BJ (cell line): ENCODE measurements at regions not wholly inside any gene's neighbourhood (a gene's known extent, or its start where the extent isn't known, plus 50 kb on each side); places are given as distances from the start of the nearest gene placed in this dataset.

Source experiments
- CTCF ChIA-PET: fragments of 350-600 bp; formaldehyde crosslinking; extraction: SDS; loops from one replicate; lab custom pipeline; 2021; ENCODE audit warnings: antibody characterized with exemption, inconsistent platforms; lab: Yijun Ruan, JAX
- POLR2A ChIA-PET: fragments of 300-600 bp; sonication (Branson Sonifier 250); formaldehyde crosslinking; extraction: SDS; loops from one replicate; lab custom pipeline; 2021; ENCODE audit warnings: antibody characterized with exemption; lab: Charles Lee
- DNase-seq: peaks from one replicate; pipeline ENCODE4 v3.0.0-alpha.2; 2011; ENCODE audit warnings: low read depth
- H3K27me3 ChIP-seq: 2 replicates; pipeline ENCODE4 v1.6.0; 2011; ENCODE audit warnings: low read length; ENCODE audit not compliant: control insufficient read depth, insufficient read depth
- H3K36me3 ChIP-seq: 2 replicates; pipeline ENCODE4 v1.5.1; 2011; ENCODE audit warnings: low read length; ENCODE audit not compliant: control insufficient read depth, insufficient read depth
- H3K4me3 ChIP-seq: 2 replicates; pipeline ENCODE4 v1.5.1; 2011; ENCODE audit warnings: low read depth, mild to moderate bottlenecking, control low read depth, low read length
- TF ChIP-seq, protein P1 (sequence below): IDR thresholded peaks from 2 replicates; pipeline ENCODE4 v1.5.1; 2011; ENCODE audit warnings: low read depth, mild to moderate bottlenecking, control low read depth, inconsistent platforms, low read length, moderate library complexity; ENCODE audit not compliant: insufficient read depth

DNA sequence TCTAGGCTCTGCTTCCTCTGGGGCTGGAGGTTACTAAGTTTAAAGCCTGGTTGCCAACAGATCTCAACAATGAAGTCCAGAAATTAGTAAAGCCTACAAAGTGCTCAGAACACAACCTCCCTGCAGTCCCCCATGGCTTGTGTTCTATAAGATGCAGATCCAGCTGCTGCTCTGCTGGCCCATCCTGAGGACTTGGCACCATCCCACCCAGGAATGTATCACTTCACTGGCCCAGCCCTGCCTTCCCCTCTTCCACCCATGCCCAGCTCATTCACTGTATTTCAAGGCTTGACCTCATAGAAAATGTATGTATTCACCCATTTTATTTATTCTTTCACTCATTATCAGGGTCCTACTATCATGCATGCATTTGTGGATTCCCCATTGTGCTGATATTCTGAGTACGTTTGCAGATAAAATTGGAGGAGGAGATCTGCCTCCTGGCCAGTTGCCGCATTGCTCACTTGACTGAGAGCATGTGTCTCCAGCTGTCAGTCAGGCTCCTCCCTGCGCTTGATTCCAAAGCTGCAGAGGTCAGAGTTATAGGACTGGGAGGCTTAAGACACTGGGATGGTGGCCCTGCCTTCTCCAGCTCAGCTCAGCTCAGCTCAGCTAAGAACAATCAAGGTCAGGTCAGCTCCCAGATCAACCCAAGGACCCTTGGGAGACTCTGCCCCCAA is 104.8 kb downstream of the MAFB start:
- CTCF ChIA-PET: no interaction called here
- Histone ChIP-seq H3K27me3 (no peaks in the 10 kb centered on the region), H3K4me3 (no peak overlapping the region), H3K36me3 (no peaks in the 10 kb centered on the region)
- POLR2A ChIA-PET: no interaction called here
- DNase-seq: no peak
- TF ChIP-seq, protein P1, sequence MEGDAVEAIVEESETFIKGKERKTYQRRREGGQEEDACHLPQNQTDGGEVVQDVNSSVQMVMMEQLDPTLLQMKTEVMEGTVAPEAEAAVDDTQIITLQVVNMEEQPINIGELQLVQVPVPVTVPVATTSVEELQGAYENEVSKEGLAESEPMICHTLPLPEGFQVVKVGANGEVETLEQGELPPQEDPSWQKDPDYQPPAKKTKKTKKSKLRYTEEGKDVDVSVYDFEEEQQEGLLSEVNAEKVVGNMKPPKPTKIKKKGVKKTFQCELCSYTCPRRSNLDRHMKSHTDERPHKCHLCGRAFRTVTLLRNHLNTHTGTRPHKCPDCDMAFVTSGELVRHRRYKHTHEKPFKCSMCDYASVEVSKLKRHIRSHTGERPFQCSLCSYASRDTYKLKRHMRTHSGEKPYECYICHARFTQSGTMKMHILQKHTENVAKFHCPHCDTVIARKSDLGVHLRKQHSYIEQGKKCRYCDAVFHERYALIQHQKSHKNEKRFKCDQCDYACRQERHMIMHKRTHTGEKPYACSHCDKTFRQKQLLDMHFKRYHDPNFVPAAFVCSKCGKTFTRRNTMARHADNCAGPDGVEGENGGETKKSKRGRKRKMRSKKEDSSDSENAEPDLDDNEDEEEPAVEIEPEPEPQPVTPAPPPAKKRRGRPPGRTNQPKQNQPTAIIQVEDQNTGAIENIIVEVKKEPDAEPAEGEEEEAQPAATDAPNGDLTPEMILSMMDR: no peak

DNA sequence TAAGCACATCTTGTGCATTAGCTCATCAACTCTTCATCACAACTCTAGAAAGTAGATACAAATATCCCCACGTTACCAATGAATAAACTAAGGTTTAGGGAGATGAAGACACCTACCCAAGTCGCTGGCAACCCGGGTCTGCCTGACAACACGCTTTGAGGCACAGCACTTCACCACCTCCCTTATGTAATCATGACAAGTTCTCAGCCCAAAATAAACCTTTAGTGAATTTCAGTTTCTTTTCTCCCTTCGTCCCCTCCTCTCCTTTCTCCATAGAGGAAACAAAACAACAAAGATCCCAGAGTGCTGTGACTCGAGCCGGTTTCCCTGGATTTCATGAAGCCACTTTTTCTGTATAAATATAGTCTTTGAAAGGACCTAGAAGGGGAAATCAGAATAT is 105.4 kb downstream of the MAFB start:
- TF ChIP-seq, protein P1: no peak
- ChIA-PET CTCF (no interaction called here), POLR2A (no interaction called here)
- Histone ChIP-seq H3K4me3 (no peak overlapping the region), H3K36me3 (no peaks in the 10 kb centered on the region), H3K27me3 (no peaks in the 10 kb centered on the region)
- DNase-seq: no peak

DNA sequence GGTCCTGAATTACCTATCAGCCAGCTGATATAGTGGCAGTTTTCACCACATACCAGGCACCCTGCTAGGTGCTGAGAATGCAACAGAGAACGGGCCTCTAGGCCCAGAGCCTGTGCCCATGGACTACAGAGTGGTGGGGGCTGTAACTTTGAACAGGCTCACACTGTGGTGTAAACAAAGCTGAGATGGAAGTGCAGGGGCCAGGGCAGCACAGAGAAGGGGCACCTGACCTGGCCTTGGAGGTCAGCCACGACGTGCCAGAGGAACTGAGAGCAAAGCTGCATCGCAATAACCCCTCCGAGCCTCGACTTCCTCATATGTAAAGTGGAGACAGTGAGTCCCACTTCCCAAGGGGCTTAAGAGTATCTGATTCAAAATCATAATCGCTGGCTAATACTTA is 105.8 kb downstream of the MAFB start:
- TF ChIP-seq, protein P1: no peak

DNA sequence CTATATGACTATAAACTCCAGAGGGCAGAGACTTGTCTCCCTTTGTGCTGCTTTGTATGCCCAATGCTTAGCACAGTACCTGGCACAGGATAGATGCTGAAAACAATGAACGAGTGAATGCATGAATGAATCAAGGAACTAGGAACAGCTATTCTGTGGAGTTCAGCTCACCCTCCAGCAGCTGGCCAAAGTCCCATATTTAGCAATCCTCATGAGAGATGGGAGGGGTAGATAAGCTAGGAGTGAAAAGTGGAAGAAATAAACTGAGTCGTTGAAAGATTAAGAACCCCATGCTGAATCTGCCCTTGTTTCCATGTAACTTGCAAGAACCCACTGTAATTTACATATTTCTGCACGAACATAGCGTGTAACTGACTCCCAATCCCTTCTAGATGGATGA is 106.5 kb downstream of the MAFB start:
- no peaks in the 10 kb centered on the region for H3K27me3 ChIP-seq
- H3K4me3 ChIP-seq: no peak overlapping the region
- H3K36me3 ChIP-seq: no peaks in the 10 kb centered on the region
- TF ChIP-seq, protein P1: no peak
- ChIA-PET POLR2A (no interaction called here), CTCF (no interaction called here)
- DNase-seq: no peak

More for the DNA sequence above, 105.8 kb downstream of the MAFB start:
- Histone ChIP-seq H3K36me3 (no peaks in the 10 kb centered on the region), H3K4me3 (no peak overlapping the region), H3K27me3 (no peaks in the 10 kb centered on the region)
- ChIA-PET CTCF (no interaction called here), POLR2A (no interaction called here)
- no peak for DNase-seq

DNA sequence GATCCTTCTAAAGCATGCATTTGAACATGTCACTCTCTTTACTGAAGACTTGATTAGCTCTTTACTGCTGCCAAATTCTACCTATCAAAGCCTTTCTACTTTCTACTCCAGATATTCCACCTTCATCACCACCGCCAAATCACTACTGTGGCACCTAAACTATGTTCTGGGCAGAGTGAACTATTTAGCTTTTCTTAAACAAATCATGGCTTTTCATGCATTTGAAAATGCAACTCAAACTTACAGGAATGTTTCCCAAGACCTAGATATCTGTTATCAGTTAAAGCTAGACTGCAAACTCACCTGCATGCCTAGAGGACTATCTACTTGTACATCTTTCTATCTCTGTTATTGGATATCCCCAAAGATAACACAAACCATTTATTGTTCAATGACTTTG is 109.3 kb downstream of the MAFB start:
- no peak for DNase-seq
- TF ChIP-seq, protein P1: no peak
- CTCF ChIA-PET: no interaction called here
- POLR2A ChIA-PET: no interaction called here
- Histone ChIP-seq H3K27me3 (no peaks in the 10 kb centered on the region), H3K36me3 (no peaks in the 10 kb centered on the region), H3K4me3 (no peak overlapping the region)
